HG02938 (cell line): ENCODE measurements at regions not wholly inside any gene's neighbourhood (a gene's known extent, or its start where the extent isn't known, plus 50 kb on each side); places are given as distances from the start of the nearest gene placed in this dataset.
"Not testable (repeated sequence)": the region's sequence is repeated elsewhere in the genome, so short reads cannot be mapped to it uniquely, and the experiment has no call there.

ENCODE experiments used
- ATAC-seq: cut with Tn5 transposase; IDR thresholded peaks from one replicate; pipeline ENCODE4 v1.9.1; 2021; ENCODE audit warnings: mild to moderate bottlenecking, moderate library complexity; ENCODE audit not compliant: unreplicated experiment

- no peak for ATAC-seq
These were observed 580.6 kb downstream of the TRIML1 start for GRCh38 chr4:188719794-188720193.

- no peak for ATAC-seq
These were observed 583.7 kb downstream of the TRIML1 start for GRCh38 chr4:188722911-188723310.

- no peak for ATAC-seq
These were observed 588.5 kb downstream of the TRIML1 start for GRCh38 chr4:188727746-188728145.

- ATAC-seq, result no peak
These were observed 589.1 kb downstream of the TRIML1 start for GRCh38 chr4:188728359-188728758.

GRCh38 chr4:188732131-188732530 is 592.9 kb downstream of the TRIML1 start:
- ATAC-seq, result no peak

GRCh38 chr4:188735082-188735481 is 595.8 kb downstream of the TRIML1 start:
- ATAC-seq, result no peak

- ATAC-seq, result no peak
These were observed 598.2 kb downstream of the TRIML1 start for GRCh38 chr4:188737251-188738002.

- not testable (repeated sequence) for ATAC-seq
These were observed 599.0 kb downstream of the TRIML1 start for GRCh38 chr4:188738290-188738689.

- not testable (repeated sequence) for ATAC-seq
These were observed 600.9 kb downstream of the TRIML1 start for GRCh38 chr4:188740172-188740571.

GRCh38 chr4:188740791-188741190 is 601.5 kb downstream of the TRIML1 start:
- not testable (repeated sequence) for ATAC-seq

GRCh38 chr4:188754372-188755002 is 615.2 kb downstream of the TRIML1 start:
- no peak for ATAC-seq

GRCh38 chr4:188767496-188767895 is 628.3 kb downstream of the TRIML1 start:
- ATAC-seq, result no peak

- ATAC-seq, result no peak
These were observed 639.7 kb downstream of the TRIML1 start for GRCh38 chr4:188778905-188779304.

- no peak for ATAC-seq
These were observed 640.3 kb downstream of the TRIML1 start for GRCh38 chr4:188779581-188779980.

GRCh38 chr4:188780028-188780427 is 640.8 kb downstream of the TRIML1 start:
- ATAC-seq, result no peak

- no peak for ATAC-seq
These were observed 641.4 kb downstream of the TRIML1 start for GRCh38 chr4:188780686-188781085.

GRCh38 chr4:188781655-188782054 is 642.4 kb downstream of the TRIML1 start:
- ATAC-seq, result no peak

GRCh38 chr4:188783175-188783574 is 643.9 kb downstream of the TRIML1 start:
- ATAC-seq, result no peak

- ATAC-seq, result no peak
These were observed 644.4 kb downstream of the TRIML1 start for GRCh38 chr4:188783606-188784160.

GRCh38 chr4:188796600-188796999 is 657.4 kb downstream of the TRIML1 start:
- not testable (repeated sequence) for ATAC-seq

GRCh38 chr4:188797011-188797410 is 657.8 kb downstream of the TRIML1 start:
- ATAC-seq, result not testable (repeated sequence)

GRCh38 chr4:188804861-188805260 is 665.6 kb downstream of the TRIML1 start:
- ATAC-seq, result no peak
